NCI-H2081 treated with DMSO at 0.1 percent for 48 hours (cell line): ENCODE measurements at regions not wholly inside any gene's neighbourhood (a gene's known extent, or its start where the extent isn't known, plus 50 kb on each side); places are given as distances from the start of the nearest gene placed in this dataset.
"Not testable (repeated sequence)": the region's sequence is repeated elsewhere in the genome, so short reads cannot be mapped to it uniquely, and the experiment has no call there.

Experiments used
- DNase-seq: peaks from one replicate; lab custom pipeline; 2025; lab: John Stamatoyannopoulos, UW

DNA sequence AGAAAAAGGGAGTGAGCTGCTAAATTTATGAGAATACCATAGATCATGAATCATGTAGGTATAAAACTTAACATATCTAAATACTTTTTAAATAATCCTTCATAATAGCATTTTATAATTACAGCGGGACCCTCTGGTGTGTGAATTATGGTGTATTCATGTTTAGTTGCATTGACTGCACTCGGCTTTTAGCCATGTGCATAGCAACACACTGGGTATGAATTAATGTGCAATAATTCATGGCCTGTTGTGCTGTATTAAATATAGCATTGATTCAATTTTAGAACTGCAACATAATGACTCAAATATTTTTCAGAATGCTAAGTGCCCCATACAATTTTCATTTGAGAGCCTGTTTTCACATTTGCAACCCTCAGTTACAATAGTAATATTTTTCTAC is 249.6 kb upstream of the G2E3 start:
- DNase-seq = no peak

DNA sequence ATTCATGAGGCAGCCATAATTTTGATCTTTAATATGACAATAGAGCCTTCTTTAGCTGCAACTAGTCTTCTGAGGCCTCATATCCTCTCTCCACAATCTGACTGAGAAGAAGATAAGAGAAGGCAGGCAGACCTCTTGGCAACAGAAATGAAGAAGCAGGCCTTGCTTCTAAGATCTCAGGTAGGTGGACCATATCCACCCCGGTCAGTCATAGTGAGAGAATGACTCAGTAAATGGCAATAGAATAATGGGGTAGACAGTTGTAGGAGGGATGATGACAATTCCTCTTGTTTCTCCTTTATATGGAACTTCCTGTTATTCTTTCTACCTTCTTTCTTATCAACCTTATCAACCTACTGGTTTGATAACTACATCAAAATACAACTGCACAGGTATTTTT is 246.7 kb upstream of the G2E3 start:
- no peak for DNase-seq

DNA sequence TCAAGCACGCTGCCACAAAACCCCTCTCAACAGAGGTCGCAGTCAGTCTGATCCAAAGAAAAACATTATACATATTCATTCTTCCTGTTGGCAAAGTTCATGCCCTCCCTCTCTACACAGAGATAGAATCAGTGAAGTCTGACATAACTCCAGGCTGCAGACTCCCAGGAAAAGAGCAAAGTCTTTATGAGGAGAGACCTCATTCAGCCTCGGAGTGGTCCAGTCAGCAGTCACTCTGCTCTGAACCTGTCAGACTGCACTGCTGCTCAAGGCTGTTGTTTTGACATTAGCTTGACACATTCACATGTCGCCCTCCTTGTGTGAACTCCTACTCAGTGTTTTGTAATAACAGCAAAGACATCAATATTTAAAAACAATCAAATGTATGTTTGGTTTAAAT is 241.2 kb upstream of the G2E3 start:
- DNase-seq = no peak

DNA sequence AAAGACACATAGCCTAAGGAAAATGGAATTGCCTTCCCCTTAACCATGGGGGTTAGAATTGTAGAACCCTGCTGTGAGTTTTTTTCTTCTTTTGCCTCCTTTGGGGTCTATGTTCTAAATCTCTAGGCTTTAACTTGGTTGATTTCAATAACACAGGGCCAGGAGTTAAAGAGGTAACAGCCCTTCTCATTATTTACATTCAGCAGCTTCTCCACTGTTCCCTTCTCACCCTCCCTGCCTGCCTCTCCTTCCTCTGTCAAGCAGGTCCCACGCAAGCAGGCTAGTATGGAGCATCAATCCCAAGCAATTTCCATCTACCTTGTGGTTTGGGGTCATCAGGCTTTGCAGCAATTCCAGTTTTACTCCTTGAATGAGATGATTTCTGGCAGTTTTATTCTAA is 236.1 kb upstream of the G2E3 start:
- DNase-seq = no peak

DNA sequence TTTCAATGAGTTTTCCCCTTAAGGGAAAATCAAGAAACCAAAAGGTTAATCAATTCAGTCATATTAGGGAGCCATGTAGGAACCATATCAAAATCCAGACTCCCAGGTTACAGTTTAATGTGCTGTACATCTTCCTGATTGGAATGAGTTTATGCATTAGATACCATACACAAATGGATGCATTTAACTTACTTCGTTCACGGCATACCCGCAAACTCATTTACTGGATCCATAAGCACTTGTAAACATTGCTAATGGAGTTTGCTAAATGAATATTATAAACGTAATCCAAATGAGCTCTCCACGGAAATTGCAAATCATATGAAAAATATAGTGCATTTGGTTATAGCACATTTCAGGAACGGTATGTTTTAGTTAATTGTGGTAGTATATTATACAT is 228.9 kb upstream of the G2E3 start:
- DNase-seq = no peak

DNA sequence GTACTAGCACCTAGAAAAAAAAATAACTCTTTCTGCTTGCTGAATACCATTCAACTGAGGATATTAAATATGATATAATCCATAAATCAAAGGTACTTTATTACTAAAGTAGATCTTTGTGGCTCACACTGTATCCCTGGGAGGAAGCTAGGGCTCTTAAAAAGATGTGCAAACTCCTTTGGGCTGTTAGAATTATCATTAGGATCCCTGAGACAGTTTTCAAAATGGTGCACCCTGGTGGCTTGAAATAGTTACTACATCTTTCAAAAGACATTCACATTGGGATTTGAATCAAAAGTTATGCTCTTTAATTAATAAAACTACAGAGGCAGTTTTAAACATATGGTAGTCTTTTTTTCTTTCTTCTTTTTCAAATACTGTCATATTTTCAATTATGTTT is 228.5 kb upstream of the G2E3 start:
- no peak for DNase-seq

DNA sequence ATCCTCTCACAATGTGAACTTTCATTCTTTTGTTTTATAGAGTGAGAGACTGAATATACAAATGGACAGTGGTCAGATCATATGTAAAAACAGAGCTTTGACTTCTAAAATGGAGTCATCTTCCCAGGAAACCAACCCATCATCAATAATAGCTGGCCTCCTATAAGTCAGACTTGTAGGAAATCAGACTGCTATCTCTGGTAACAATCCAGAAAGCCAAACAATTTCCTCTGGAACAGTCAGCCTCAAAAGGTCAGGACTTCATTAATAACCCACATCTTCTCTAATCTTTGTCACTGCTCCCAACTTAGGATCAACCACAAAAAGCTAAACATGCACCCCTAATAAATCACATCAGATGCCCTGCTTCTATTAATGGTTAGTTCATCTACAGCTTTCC is 227.9 kb upstream of the G2E3 start:
- DNase-seq = no peak

DNA sequence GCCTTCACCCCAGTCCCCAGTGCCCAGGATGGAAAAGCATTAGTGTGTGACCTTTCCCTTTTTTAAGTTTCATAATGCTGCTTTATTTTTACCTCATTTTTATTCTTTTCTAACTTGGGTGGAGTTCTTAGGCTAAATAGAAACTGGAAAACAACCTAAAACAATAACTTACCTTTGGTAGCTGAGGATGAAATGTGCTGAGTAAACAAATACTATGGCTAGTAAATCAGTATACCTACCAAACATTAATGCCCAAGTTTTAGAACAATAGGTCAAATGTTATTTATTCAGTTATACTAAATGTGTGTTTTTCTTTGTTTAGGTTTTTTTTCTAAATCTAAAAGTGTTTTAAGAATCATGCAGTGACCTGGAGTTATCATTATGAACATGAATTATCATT is 226.6 kb upstream of the G2E3 start:
- DNase-seq = no peak

DNA sequence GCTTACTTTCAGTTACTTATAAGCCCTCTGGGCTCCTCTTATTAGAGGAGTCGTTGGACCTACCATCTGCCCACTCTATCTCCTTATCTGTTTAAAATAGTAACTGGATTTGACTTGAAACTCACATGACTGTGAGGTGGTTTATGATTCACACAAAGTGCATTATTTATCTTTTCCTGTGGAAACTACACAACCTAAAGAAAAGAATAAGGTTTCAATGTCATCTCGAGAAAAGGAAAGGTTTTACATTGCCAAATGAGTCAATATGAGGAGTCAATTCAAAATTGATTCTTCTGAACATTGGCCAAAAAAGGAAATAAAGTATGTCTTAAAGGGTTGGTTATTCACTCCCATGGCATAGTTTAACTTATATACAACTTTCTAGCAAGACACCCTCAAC is 225.0 kb upstream of the G2E3 start:
- no peak for DNase-seq

DNA sequence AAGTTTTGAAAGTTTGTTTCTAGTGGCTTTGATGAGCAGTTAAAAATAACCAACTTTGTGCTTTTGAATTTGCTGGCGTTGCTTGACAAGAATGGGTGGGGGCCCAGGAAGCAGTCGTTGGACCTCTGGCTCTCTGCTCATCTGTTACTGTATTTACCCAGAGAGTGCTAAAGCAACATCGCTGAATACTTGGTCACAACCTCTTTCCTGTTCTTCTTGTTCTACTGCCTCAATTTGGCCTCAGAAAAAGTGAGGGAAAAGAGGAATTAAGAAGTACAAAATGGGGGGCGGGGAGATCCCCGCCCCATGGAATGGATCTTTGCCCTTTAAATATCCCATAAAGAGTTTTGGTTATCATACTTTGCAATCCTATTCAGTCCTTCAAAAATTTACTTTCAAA is 221.5 kb upstream of the G2E3 start:
- DNase-seq = no peak

DNA sequence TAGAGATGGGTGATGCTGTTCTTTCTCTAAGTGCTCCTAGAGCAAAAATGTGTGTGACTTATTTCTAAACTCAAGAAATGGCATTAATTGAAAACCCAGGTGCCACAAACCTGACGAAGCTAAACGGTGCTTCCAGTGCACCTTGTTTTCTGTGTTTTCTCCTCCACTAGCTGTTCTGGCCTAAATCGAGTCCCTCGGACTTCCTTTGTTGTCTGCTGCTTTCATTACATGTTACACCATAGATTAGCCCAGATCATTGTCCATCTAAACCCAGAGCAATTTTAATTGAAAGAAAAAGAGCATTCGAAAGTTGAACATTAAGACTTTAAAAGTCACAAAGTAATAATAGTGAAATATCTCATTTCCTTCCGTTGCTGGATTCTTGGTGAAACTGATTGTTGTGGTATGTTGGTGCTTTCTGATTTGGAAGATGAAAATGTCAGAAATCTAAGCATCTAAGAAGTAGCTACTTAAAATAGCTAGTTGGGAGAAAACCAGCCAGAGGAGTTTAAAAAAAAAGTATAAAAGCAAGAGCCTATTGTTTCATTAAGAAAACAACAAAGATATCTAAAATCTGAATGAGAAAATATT is 219.6 kb upstream of the G2E3 start:
- no peak for DNase-seq

DNA sequence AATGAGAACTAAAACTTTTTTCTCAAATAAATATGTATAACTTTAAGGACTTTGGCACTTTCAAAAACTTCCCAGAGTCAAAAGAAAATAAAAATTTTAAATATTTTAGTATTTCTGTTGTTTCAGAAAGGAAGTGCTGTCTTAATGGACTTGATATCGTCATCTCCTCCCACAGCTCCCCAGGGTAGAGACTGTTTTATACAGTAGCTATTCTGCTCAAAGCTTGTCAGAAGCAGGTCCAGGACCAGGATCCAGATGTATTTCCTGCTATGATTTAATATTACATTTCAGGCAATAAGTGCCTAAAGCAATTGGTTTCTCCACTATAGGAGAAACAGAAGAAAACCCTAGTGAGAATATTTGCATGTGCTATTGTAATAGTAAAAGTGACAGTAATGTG is 218.5 kb upstream of the G2E3 start:
- no peak for DNase-seq

DNA sequence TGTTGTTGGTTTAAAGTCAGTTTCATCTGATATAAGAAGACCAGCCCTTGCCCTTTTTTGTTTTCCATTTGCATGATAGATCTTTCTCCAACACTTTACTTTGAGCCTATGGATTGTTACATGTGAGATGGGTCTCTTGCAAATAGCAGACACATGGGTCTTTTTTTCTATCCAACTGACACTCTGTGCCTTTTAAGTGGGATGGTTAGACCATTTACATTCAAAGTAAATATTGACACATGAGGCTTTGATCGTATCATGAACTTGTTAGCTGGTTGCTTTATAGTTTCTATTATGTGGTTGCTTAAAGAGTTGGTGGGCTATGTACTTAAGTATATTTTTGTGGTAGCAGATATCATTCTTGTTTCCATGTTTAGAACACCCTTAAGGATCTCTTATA is 213.4 kb upstream of the G2E3 start:
- no peak for DNase-seq

DNA sequence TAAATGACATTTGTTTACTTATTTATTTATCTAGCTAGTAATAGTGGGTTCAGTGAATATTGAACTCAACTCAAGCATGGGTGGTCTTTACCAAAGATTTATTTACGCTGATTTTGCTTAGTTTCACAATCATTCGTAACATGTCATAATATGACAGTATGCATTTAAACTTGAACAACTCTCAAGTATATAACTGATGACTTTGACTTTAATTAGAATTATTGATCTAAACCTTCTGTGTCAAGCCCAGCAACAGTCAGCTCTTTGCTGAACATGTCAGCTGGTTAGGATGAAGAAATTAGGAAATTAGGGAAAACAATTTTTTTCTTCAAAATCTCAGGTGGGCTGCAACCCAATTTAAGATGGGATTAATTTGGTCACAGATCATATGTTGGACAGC is 210.5 kb upstream of the G2E3 start:
- DNase-seq = no peak

DNA sequence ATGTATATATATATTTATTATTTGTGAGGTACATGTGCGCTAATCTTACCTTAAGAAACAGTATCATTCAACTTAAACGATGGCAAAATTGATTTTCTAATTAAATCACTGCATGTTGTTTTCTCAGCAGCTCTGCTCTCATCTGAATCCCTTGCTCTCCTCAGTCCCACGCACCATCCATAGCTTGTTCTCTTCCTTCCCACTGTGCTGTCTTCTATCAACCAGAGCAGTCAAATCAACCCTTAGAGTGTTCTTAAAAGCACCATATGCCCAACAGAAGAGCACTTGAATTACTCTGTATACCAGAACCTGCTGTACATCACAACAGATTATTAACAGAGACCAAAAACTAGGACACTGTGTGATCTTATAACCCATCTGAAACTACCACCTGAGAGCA is 209.4 kb upstream of the G2E3 start:
- DNase-seq = no peak

DNA sequence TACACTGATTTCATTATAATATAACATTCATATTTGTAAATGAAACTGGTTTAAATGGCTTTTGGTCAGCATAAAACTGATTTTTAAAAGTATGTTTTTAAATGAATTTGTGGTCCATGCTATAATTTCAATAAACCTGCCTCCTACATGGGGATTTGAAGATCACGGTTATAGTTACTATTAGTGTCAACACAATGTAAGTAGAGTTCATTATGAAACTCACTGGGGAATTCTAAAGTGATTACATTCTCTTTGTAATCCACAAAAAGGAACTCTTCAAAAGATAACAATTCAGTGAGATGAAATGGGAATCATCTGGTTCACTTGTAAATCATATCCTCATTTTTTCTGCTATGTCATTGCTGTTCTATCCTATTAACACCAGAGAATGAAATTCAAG is 204.5 kb upstream of the G2E3 start:
- DNase-seq = no peak

DNA sequence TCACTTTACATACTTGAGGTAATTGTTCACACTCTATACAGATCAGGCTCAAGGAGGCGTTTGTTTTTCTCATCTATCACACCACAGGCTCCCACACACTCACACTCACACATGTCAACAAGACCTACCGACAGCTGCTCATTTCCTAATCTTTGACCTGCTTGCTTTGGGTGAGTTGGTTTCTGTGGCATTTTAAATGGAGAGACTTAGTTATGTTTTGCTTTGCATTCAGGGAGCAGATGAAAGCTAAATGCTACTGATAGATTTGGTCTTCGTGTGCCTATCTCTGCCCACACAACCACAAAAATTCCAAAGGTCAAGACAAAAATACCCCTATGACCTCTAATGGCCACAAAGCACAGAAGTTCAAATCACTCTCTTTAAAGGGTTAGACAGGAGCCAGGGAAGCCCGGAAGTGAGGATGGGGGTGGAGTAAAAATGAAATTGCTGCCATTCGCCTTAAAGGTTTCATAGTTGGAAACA is 203.5 kb upstream of the G2E3 start:
- DNase-seq = no peak

DNA sequence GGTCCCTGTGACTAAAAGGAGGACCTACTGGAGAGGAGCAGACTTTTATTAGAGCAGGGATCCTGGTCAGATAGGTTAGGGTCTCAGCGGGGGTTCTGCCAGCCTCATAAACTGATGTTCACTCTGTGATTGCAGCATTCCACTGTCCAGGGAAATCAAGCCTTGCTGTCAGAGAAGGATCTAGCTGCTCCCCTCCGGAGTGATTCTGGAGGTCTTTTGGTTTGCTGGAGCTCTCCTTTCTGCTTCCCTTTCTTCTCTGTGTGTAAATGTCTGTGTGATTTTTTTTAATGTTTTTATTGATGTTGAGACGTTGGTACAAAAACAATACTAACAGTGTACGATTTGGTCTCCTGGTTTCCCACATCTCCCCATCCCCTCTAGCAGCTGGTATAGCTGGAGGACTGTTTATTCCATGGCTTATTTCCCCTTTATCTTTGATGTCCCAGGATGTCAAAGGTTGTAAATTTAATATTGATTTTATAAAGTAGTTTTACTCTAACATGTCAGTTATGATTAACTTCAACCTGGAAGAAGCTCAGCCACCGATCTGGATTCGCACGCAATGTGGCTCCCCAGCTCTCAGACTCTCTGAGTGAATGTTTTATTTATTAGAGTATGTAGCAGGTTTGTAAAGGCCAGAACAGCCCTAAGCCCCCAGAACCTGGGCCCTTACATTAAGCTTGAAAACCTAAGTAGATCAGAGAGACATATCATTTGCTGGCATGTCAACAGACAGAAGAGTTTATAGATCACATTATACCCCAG is 202.3 kb upstream of the G2E3 start:
- no peak for DNase-seq

DNA sequence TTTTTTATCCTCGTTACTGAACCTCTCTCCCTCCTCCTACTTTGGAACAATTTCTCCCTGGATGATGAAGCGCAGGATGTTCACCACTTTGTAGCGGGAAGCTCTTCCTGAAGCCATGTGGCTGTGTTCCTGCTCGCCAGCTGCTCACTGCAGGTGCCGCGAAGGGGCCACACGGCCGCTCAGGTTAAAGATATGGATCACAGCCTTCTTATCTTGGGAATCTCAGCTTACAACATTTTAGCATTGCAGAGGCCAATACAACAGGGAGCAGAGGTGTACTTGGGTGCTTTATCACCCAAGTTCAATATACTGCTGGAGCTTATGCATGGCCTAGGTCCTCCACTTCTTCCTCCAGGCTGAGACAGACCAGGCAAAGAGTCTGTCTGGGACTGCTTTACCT is 201.2 kb upstream of the G2E3 start:
- no peak for DNase-seq

DNA sequence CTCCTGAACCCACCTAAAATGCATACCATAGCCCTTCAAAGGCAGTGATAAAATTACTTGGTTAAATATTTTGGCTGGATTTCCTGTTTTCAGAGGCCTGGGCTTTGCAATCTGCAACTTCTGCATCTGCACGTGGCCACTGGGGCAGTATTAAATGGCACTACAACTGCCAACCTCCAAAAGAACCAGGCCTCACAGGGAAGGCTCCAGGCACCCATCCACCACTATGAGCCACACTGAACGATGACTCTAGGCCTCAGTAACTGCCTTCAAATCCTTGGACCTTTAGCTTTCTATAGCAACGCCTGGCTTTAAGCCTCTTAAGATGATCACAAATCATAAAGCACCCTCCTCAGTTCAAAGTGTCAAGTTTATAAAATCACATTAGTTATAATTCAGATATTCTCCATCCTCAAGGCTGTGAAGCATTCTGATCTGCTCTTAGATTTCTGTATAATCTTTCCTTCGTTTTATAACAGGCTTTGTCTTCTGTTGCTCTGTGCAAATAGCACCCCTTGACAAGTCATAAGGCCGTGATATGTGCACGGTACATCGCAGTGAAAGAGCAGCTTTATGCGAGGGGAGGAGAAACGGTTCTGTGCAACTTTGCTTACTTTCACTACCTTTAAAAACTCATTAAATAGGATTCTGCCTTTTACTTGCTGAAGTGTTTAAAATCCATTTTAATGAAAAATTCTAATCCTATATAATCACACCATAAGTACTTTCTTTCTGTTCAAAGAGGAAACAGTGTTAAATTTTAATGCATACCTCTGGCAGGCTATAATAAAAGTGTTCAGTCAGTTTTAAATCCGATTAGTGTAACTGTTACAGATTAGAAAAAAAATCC is 196.4 kb upstream of the G2E3 start:
- DNase-seq = no peak

DNA sequence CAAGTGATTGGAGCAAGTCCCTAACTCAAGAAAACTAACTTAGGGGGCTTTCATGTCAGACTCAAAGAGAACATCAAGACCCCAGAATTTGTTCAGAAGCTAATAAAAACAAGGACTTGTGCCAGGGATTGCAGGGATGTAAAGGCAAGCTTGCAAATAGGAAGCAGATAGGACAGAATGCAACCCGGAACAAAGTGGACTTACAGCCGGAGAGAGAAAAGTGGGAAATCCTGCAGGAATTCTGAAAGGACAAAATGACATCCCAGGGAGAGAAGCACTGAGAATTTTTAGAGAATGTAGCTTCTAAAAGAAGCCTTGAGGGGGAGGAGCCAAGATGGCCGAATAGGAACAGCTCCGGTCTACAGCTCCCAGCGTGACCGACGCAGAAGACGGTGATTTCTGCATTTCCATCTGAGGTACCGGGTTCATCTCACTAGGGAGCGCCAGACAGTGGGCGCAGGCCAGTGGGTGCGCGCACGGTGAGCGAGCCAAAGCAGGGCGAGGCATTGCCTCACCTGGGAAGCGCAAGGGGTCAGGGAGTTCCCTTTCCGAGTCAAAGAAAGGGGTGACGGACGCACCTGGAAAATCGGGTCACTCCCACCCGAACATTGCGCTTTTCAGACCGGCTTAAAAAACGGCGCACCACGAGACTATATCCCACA is 195.6 kb upstream of the G2E3 start:
- DNase-seq = not testable (repeated sequence)

DNA sequence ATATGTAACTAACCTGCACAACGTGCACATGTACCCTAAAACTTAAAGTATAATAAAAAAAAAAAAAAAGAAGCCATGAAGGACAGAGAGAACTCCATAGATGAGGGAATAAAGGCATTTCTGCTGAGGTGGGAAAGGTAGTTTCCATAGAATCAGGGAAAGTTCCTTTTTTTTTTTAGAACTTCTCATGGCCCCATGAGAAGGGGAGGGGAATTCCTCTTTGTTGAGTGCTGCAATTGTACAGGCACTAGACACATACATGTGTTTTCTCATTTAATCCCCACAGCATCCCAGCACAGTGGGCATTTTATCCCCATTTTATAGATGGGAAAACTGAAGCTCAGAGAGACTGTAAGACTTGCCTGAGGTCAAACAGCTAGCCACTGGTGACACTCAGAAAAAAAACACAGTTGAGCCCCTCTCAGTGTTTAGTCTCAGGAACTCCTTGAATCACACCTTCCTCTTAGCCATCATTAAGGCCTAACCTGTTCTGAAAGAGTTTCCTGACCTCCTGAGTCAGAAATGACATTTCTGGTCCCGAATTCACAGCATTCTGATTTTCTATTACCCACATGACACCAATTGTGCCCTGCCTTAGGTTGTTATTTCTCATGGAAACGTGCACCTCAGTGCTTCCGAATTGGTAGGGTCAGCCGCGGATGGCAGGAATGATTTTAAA is 189.3 kb upstream of the G2E3 start:
- no peak for DNase-seq
